ENCODE measurements at regions not wholly inside any gene's neighbourhood (a gene's known extent, or its start where the extent isn't known, plus 50 kb on each side); places are given as distances from the start of the nearest gene placed in this dataset.

- POLR2A ChIA-PET = no interaction called here
- H3K4me2 ChIP-seq (ENCODE audit: insufficient read depth, low read length) = no peak overlapping the region
- H4K20me1 ChIP-seq (replicated peaks; ENCODE audit: control insufficient read depth, extremely low read depth, insufficient read depth, low read length) = no peaks in the 10 kb centered on the region
- no peaks in the 10 kb centered on the region for H3K79me2 ChIP-seq (ENCODE audit: control insufficient read depth, insufficient read depth, low read length)
- H3K27me3 ChIP-seq (ENCODE audit: control insufficient read depth in 2 of 2, insufficient read depth in 2 of 2, low read length in 2 of 2) = no peaks in the 10 kb centered on the region
- no peak overlapping the region for H3K27ac ChIP-seq (ENCODE audit: insufficient read depth, low read depth, low read length)
- CTCF ChIA-PET = no interaction called here
- FAIRE-seq (no peak), DNase-seq (ENCODE audit: low read depth, low spot score) (no peak)
- TF ChIP-seq FOS (IDR thresholded peaks at IDR 0.05; ENCODE audit: borderline replicate concordance, insufficient read depth, low read length) = no peak
- no peak for TF ChIP-seq POLR2AphosphoS5 (IDR thresholded peaks at IDR 0.05; ENCODE audit: insufficient read depth, low read depth, low read length)
- no peak for TF ChIP-seq GATA2 (IDR thresholded peaks at IDR 0.05; ENCODE audit: insufficient read depth, insufficient read length, low read depth, low read length)
- no peak for TF ChIP-seq MAX (IDR thresholded peaks at IDR 0.05; ENCODE audit: insufficient read depth, insufficient read length)
- no peak for TF ChIP-seq CTCF (IDR thresholded peaks at IDR 0.05; ENCODE audit: extremely low read depth in 1 of 2, insufficient read depth in 1 of 2, low read depth in 1 of 2, low read length in 2 of 2)
- no peak for TF ChIP-seq JUN (IDR thresholded peaks at IDR 0.05; ENCODE audit: borderline replicate concordance, insufficient read depth, insufficient read length, low read depth)
- no peak for TF ChIP-seq POLR2A (IDR thresholded peaks at IDR 0.05; ENCODE audit: low read depth, low read length)
- TF ChIP-seq MYC (IDR thresholded peaks at IDR 0.05; ENCODE audit: low read depth, low read length) = no peak
- BruUV-seq (replicated peaks) = no TSS peak
- no peaks in the 10 kb centered on the region for H3K36me3 ChIP-seq (ENCODE audit: control insufficient read depth in 2 of 2, extremely low read depth in 1 of 2, insufficient read depth in 2 of 2, low read length in 2 of 2)
- dilution Hi-C loops (cut with MboI; ENCODE audit: extremely low pct_ligation_motif_present, low sequenced_read_pairs) = no loop called here
- intact Hi-C loops (cut with micrococcal nuclease) = no loop called here
- no peak overlapping the region for H3K4me3 ChIP-seq (replicated peaks in 1 of 3; ENCODE audit: insufficient read depth in 1 of 3, low read depth in 1 of 3, low read length in 3 of 3)
- H3K9ac ChIP-seq (replicated peaks; ENCODE audit: extremely low read depth, insufficient read depth, low read length) = no peak overlapping the region
- no peaks in the 10 kb centered on the region for H3K4me1 ChIP-seq (ENCODE audit: control insufficient read depth, extremely low read depth, insufficient read depth, low read length)
- H3K9me3 ChIP-seq (replicated peaks; ENCODE audit: control insufficient read depth, insufficient read depth, low read length) = peaks cover under 1% of the 10 kb centered on the region
- H2AFZ ChIP-seq (ENCODE audit: low read depth, low read length) = no peak overlapping the region
- no peaks in the 10 kb centered on the region for H3K9me1 ChIP-seq (replicated peaks; ENCODE audit: control insufficient read depth, extremely low read depth, insufficient read depth, low read length)
These were observed 102.3 kb upstream of the TIAM1 start for GRCh38 chr21:31446226-31446855.
